HG03378 (cell line): ENCODE measurements at regions not wholly inside any gene's neighbourhood (a gene's known extent, or its start where the extent isn't known, plus 50 kb on each side); places are given as distances from the start of the nearest gene placed in this dataset.

Experiments used
- ATAC-seq: cut with Tn5 transposase; IDR thresholded peaks from one replicate; pipeline ENCODE4 v1.9.1; 2021; ENCODE audit warnings: mild to moderate bottlenecking, moderate library complexity; ENCODE audit not compliant: unreplicated experiment

DNA sequence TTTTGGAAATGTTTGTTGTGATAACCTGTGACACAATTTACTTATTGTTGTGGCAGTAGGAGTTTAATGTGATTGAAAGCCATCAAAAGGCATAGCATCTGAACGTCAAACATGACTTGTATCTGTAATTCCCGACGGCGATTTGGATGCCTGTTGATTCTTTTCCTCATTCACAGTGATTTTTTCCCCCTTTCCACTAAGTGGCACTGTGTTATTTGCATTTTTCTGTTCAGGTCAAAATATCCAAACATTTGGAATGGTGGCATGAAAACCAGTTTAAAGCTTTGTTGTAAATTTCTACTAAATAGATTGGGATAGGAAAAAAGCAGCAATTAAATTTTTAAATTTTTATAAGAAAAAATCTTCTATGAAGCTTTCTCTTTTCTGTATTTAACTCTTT lies 259.9 kb upstream of the KCNH8 start:
- ATAC-seq, result no peak

DNA sequence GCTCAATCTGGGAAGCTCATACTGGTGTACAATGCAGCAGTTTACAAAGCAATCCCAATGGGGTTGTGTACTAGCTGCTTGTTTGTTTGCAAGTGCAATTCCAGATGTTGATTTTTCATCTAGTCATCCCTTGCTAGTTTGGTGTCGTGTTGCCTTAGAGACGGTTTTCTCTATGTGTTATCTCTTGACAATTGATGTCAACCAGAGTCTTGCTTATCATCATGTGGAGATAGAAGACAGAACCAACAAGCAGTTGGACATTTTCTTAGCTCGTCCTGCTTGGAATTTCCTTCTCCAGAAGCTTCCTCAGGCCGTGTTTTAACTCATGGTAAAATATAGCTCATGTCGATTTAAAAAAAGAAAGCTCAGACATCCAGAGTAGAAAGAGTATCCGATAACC lies 262.0 kb upstream of the KCNH8 start:
- ATAC-seq, result no peak

DNA sequence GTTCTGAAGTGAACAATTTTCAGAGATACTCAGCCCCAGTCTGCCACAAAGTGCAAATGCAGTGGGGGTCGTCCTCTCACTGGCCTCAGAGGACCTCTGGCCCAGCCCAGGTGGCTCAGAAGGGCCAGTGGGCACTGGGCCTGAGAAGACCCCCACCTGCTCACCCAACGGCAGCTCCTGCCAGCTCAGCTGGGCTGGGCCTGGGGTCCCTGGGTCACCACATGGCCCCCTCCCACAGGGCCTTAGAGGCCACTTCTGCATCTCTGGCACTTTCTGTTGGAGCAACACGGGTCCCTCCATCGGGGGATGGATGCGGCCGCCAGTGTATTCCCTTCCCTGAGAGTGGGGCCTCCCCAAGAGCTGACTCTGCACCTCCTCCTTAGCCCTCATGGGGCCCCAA lies 262.7 kb upstream of the KCNH8 start:
- no peak for ATAC-seq

- ATAC-seq, result no peak
Measured at GRCh38 chr3:18883571-18883970, 264.7 kb upstream of the KCNH8 start.

- no peak for ATAC-seq
Measured at GRCh38 chr3:18880691-18881090, 267.6 kb upstream of the KCNH8 start.

DNA sequence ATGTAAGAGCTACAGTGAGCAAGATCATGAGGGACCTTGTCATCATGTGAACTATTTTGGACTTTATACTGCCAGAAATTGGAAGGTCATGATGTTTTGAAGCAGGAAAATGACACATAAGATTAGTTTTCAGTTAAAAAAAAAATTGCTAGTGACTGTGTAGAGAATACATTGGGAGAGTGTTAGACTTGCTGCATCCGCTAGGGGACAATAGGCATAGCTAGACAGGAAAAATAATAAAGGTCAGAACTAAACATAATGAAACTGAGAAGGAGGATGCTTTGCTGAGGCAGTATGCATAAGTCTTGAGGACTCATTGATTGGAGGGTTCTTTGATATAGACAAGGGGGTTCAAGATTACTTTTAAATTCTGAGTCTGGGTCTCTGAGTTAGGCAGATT lies 275.8 kb upstream of the KCNH8 start:
- ATAC-seq, result no peak

GRCh38 chr3:18870642-18871041 lies 277.7 kb upstream of the KCNH8 start:
- ATAC-seq, result no peak

- ATAC-seq, result no peak
Measured at GRCh38 chr3:18870074-18870640, 278.2 kb upstream of the KCNH8 start.

- ATAC-seq, result no peak
Measured at GRCh38 chr3:18868911-18869689, 279.2 kb upstream of the KCNH8 start.

DNA sequence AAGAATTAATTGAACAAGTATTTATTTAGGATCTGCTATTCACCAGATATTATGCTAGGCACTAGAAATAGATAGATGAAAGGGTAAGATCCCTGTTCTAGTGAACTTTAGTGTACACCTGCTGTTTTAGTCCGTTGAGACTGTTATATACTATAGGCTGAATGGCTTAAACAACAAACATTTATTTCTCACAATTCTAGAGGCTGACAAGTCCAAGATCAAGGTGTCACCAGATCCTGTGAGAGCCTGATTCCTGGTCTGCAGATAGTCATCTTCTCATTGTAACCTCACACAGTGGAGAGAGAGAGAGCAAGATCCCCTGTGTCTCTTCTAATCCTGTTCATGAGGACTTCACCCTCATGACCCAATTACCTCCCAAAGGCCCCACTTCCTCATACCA lies 281.4 kb upstream of the KCNH8 start:
- ATAC-seq, result no peak

DNA sequence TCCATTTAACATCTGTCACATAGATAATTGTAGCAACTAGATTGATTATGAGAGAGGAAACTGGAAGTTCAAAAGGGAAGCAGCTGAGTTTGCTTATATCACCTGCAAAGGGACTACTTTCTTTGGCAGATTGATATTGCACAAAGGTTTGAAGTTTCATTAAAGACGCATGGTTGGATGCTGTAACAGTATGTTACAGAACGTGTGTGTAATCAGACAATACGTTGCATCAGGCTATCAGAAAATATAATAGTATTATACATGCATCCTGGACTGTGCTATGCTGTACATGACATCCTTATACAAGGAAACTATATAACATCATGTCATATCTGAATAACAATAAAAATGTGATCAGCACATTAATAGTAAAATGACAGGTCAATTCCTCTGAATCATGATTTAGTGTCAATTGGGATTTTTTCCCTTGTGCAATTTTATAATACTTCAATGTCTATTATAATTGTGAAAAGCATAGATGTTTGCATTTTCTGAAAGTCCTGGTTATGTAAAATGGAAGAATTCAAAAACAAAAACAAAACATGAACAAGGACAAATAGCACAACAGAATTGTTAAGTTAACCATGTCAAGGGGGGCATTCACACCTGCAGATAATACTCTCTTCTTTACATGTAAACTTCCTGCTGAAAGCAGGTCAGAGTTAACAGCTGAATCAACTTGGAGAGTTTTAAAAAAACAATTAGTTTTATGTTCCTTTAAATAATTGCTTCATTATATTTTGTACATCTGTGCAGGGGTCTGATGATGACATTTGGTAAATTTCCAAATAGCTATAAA lies 283.2 kb upstream of the KCNH8 start:
- no peak for ATAC-seq

GRCh38 chr3:18862077-18862476 lies 286.2 kb upstream of the KCNH8 start:
- ATAC-seq, result no peak

DNA sequence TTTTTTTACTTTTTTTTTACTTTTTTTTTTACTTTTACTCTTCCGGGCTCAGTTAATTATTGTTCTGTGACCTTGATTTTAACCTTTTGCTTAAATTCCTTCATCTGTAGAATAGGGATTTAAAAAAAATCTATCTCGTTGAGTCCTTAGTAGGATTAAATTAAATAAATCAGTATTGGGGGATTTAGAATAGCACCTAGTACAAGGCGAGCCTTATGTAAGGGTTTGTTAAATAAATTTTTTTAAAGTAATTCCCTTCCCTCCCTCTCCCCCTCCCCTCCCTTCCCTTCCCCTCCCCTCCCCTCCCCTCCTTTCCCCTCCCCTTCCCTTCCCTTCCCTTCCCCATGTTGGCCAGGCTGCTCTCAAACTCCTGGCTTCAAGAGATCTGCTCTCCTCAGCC lies 287.2 kb upstream of the KCNH8 start:
- ATAC-seq, result no peak

DNA sequence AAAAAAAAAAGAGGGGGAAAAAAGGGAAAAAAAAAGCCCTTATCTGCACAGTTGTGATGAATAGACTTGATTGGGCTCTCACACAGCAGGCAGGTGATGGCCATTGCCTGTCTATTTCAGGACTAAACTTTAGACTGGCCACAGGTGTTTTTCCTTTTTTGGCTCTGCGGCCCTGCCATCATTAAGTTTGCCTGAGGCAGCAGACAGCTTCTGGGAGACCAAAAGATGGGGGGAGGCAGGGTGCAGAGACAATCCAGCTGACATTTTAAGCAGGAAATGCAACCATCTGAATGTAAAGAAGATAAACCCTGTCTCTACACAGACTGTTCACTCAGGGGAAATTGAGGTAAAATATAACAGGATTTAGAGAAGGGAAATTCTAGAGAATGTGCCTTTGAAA lies 295.0 kb upstream of the KCNH8 start:
- no peak for ATAC-seq

DNA sequence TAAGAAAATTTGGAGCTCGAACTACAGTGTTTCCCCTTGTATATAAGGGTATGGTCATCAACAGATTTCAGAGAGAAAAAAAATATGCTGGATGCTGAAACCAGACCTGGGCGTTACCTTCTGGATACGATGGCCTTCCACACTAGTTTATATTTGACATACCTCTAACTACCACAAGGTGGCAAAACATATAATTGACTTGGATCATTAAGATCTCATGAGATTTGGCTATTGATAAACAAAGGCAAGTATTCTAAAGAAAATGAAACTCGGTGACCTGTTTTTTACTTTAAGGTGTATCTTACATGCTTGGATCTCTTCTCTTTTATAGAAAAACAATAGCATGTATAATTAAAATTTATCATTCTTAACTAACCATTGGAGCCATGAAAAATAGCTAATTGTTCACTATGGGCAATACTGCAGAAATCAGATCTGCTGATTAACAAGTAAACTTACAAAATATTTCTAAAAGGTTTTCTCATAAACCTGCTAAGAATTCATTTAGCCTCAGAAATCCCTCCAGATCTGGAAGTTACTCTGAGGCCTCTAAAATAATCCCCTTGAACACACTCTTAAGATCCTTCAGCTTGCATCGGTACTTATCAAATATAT lies 300.6 kb upstream of the KCNH8 start:
- no peak for ATAC-seq

DNA sequence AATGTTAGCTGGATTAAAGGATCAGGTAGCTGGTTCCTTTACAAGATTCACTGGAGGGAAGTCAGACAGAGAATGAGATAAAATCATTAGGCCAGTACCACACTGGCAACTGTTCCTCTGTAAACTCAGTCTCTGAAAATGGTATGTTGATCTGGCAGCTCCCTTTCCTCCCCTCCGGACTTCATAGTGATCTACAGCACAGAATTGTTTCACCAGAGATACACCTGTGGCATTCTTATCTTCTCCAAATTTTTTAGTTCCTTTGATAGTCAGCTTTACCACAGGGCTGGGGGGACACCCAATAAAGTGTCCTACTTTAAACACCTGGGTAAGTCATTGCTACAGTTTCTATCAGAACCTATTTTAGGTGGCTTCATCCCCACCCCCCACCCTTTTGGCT lies 304.3 kb upstream of the KCNH8 start:
- no peak for ATAC-seq

DNA sequence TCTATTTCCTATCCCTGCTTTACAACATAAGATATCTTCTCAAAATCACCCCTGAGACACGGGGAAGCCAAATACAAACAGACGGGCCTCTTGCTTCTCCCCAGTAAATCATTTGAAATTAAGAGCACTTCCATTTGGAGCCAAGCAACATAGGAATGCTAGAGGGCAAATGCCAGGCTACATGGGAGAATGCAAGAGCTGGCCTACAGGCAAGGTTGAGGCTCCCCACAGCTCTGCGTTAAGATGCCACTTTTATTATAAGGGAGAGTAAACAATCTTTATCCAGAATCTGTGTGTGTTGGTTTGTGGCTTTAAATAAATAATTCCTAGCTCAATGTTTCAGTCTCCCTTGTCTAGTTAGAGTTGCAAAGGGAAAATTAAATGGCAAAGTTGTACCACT lies 305.1 kb upstream of the KCNH8 start:
- ATAC-seq, result no peak

GRCh38 chr3:18841422-18842343 lies 306.6 kb upstream of the KCNH8 start:
- ATAC-seq, result no peak

GRCh38 chr3:18840535-18841137 lies 307.7 kb upstream of the KCNH8 start:
- no peak for ATAC-seq

GRCh38 chr3:18838758-18839157 lies 309.6 kb upstream of the KCNH8 start:
- ATAC-seq, result no peak
